Activated T-helper 1 cell treated with anti-CD3 and anti-CD28 coated beads, Interleukin-12 subunit alpha, Interleukin-12 subunit beta, Interleukin-2, Interleukin-4 antibody, amounts not matched to agents 30 ng/mL and 10 ng/mL and 1 ng/mL, durations not matched to agents 14 hours and 24 hours and 36 hours (primary cell): ENCODE measurements at regions not wholly inside any gene's neighbourhood (a gene's known extent, or its start where the extent isn't known, plus 50 kb on each side); places are given as distances from the start of the nearest gene placed in this dataset.

Source experiments
- DNase-seq: peaks from one replicate; pipeline ENCODE4 v3.0.0; 2021; ENCODE audit warnings: low spot score
- H3K27ac Mint-ChIP-seq: one replicate; pipeline ENCODE4 v1.8.0; 2021; ENCODE audit warnings: mild to moderate bottlenecking, mixed read lengths
- H3K27me3 Mint-ChIP-seq: one replicate; pipeline ENCODE4 v1.8.0; 2022; ENCODE audit warnings: mild to moderate bottlenecking, moderate library complexity, mixed read lengths; ENCODE audit not compliant: insufficient read depth
- H3K36me3 Mint-ChIP-seq: one replicate; pipeline ENCODE4 v1.8.0; 2021; ENCODE audit warnings: low read depth, mixed read lengths
- H3K4me1 Mint-ChIP-seq: one replicate; pipeline ENCODE4 v1.8.0; 2021; ENCODE audit warnings: low read depth, mixed read lengths
- H3K4me3 Mint-ChIP-seq: one replicate; pipeline ENCODE4 v1.8.0; 2021; ENCODE audit warnings: mild to moderate bottlenecking, moderate library complexity, mixed read lengths
- H3K9me3 Mint-ChIP-seq: one replicate; pipeline ENCODE4 v1.8.0; 2021; ENCODE audit warnings: mixed read lengths
- intact Hi-C: fragments of 100-400 bp; cut with micrococcal nuclease; formaldehyde crosslinking; loops from one replicate; pipeline ENCODE4 v1.15.1; 2024

- H3K9me3 Mint-ChIP-seq, result peaks cover 20% of the 10 kb centered on the region
- intact Hi-C loops, result no loop called here
These were observed 421.3 kb upstream of the ANKRD30A start for GRCh38 chr10:36704124-36704523.

DNA sequence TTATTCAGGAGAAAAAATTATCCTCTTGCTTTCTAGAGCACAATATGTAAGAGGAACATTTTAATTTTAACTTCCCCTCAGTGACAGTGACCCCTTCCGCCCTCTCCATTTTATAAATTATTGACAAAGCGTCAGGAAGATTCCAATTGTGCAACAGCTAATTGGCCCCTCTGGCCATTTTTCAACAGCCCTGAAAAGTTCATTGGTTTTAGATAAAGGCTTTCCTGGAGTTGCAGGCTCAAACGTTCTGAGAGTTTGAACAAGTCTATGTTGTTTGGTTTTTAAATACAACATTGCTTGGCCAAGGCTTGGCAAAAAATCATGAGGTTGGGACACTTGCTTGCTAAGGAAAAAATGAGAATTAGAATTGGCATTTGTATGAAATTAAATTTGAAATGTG is 422.2 kb upstream of the ANKRD30A start:
- Mint-ChIP-seq H3K4me1 (no peaks in the 10 kb centered on the region), H3K27ac (no peak overlapping the region), H3K9me3 (peaks cover 20% of the 10 kb centered on the region), H3K36me3 (no peaks in the 10 kb centered on the region), H3K27me3 (no peaks in the 10 kb centered on the region), H3K4me3 (no peak overlapping the region)
- intact Hi-C loops, result no loop called here
- DNase-seq, result no peak

More at GRCh38 chr10:36704124-36704523, 421.3 kb upstream of the ANKRD30A start:
- DNase-seq, result no peak
- no peaks in the 10 kb centered on the region for H3K36me3 Mint-ChIP-seq
- no peaks in the 10 kb centered on the region for H3K4me1 Mint-ChIP-seq
- no peak overlapping the region for H3K4me3 Mint-ChIP-seq
- no peaks in the 10 kb centered on the region for H3K27me3 Mint-ChIP-seq
- no peak overlapping the region for H3K27ac Mint-ChIP-seq

DNA sequence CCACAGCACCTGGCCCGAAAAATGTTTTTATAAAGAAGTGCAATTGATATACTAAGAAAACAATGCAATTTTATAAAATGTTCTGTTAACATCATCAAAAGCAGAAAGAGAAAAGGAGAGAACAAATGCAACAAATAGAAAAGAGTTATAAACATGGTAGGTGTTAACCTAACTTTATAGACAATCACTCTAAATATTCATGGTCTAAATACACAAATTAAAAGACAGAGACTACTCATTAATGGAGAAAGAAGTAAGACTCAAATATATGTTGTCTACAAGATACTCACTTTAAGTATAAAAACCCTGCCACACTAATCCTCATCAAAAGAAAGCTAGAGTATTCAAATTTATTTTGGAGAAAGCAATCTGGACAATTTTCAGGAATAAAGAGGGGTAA is 425.3 kb upstream of the ANKRD30A start:
- no peaks in the 10 kb centered on the region for H3K27me3 Mint-ChIP-seq
- H3K4me3 Mint-ChIP-seq, result no peak overlapping the region
- H3K4me1 Mint-ChIP-seq, result no peaks in the 10 kb centered on the region
- no peak overlapping the region for H3K27ac Mint-ChIP-seq
- peaks cover 14% of the 10 kb centered on the region for H3K9me3 Mint-ChIP-seq
- H3K36me3 Mint-ChIP-seq, result no peaks in the 10 kb centered on the region
- DNase-seq, result no peak
- intact Hi-C loops, result no loop called here

DNA sequence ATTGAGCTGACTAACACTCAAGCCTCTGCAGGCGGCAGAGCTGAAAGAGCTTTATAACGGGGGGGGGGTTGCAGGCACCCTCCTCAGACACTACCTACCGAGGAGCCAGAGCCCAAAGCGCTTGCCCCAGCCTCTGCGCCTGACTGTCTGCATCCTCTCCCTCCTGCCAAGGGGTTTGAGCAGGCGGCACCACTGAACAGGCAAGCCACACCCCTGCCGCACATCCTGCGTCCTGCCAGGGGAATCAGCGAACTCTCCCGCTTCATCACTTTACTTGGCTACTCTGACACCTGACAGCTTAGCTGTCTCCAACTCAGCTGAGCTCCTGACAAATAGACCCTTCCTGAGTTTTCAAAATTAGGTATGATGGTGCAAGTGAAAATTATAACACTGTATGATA is 432.6 kb upstream of the ANKRD30A start:
- Mint-ChIP-seq H3K27ac (no peak overlapping the region), H3K9me3 (peaks cover 7% of the 10 kb centered on the region), H3K36me3 (no peaks in the 10 kb centered on the region), H3K4me3 (no peak overlapping the region), H3K4me1 (no peaks in the 10 kb centered on the region), H3K27me3 (no peaks in the 10 kb centered on the region)
- DNase-seq, result no peak
- intact Hi-C loops, result no loop called here

GRCh38 chr10:36688717-36689116 is 436.7 kb upstream of the ANKRD30A start:
- H3K27me3 Mint-ChIP-seq, result no peaks in the 10 kb centered on the region
- H3K4me1 Mint-ChIP-seq, result no peaks in the 10 kb centered on the region
- intact Hi-C loops, result no loop called here
- DNase-seq, result no peak
- H3K27ac Mint-ChIP-seq, result no peak overlapping the region
- no peaks in the 10 kb centered on the region for H3K36me3 Mint-ChIP-seq
- peaks cover 3% of the 10 kb centered on the region for H3K9me3 Mint-ChIP-seq
- H3K4me3 Mint-ChIP-seq, result no peak overlapping the region

DNA sequence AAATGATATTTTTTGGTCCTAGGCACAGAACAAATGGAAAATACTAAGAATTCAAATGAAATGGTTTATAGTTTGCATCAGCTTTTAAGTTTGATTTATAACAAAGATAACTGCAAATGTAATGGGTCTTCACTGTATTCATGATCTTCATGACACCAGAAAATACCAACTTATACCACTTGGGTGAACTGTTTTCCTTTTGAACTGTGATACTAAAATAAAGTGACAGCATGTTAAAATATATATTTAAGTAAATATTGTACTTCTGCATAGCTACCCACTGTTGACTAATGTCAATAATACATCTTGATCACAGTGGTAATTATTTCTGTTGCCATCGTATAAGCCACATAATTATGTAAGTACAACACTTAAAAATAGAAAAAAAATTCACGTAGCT is 442.0 kb upstream of the ANKRD30A start:
- no peaks in the 10 kb centered on the region for H3K4me1 Mint-ChIP-seq
- no peak overlapping the region for H3K27ac Mint-ChIP-seq
- no peak overlapping the region for H3K4me3 Mint-ChIP-seq
- H3K36me3 Mint-ChIP-seq, result no peaks in the 10 kb centered on the region
- no peak for DNase-seq
- intact Hi-C loops, result no loop called here
- H3K9me3 Mint-ChIP-seq, result peaks cover 5% of the 10 kb centered on the region
- H3K27me3 Mint-ChIP-seq, result no peaks in the 10 kb centered on the region

GRCh38 chr10:36681751-36682632 is 443.4 kb upstream of the ANKRD30A start:
- no peak overlapping the region for H3K4me3 Mint-ChIP-seq
- H3K4me1 Mint-ChIP-seq, result no peaks in the 10 kb centered on the region
- no peaks in the 10 kb centered on the region for H3K27me3 Mint-ChIP-seq
- no peaks in the 10 kb centered on the region for H3K36me3 Mint-ChIP-seq
- peaks cover 7% of the 10 kb centered on the region for H3K9me3 Mint-ChIP-seq
- DNase-seq, result no peak
- no peak overlapping the region for H3K27ac Mint-ChIP-seq
- intact Hi-C loops, result no loop called here

DNA sequence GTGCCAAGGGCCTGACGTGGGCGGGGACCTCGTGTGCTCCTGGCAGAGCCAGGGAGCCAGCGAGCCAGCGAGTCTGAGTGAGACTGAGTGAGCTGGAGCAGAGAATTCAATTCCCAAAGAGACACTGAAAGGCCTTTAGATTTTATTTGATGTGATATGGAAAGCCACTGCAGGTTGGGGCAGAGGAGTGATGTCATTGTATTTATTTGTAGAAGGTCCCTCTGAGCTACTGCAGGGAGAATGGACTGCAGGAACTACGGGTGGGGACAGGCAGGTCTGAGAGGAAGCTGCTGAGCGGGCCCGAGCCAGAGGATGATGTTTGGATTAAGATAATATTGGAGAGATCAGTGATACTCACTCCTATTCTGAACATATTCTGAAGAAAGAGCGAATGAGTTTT is 445.8 kb upstream of the ANKRD30A start:
- intact Hi-C loops, result no loop called here
- H3K27me3 Mint-ChIP-seq, result no peaks in the 10 kb centered on the region
- no peak overlapping the region for H3K27ac Mint-ChIP-seq
- H3K4me1 Mint-ChIP-seq, result no peaks in the 10 kb centered on the region
- no peaks in the 10 kb centered on the region for H3K36me3 Mint-ChIP-seq
- no peak for DNase-seq
- no peak overlapping the region for H3K4me3 Mint-ChIP-seq
- H3K9me3 Mint-ChIP-seq, result peaks cover 13% of the 10 kb centered on the region

GRCh38 chr10:36677431-36677768 is 448.0 kb upstream of the ANKRD30A start:
- H3K27me3 Mint-ChIP-seq, result no peaks in the 10 kb centered on the region
- H3K9me3 Mint-ChIP-seq, result peaks cover 11% of the 10 kb centered on the region
- intact Hi-C loops, result no loop called here
- no peak overlapping the region for H3K27ac Mint-ChIP-seq
- H3K4me3 Mint-ChIP-seq, result no peak overlapping the region
- H3K4me1 Mint-ChIP-seq, result no peaks in the 10 kb centered on the region
- H3K36me3 Mint-ChIP-seq, result no peaks in the 10 kb centered on the region
- DNase-seq, result no peak

DNA sequence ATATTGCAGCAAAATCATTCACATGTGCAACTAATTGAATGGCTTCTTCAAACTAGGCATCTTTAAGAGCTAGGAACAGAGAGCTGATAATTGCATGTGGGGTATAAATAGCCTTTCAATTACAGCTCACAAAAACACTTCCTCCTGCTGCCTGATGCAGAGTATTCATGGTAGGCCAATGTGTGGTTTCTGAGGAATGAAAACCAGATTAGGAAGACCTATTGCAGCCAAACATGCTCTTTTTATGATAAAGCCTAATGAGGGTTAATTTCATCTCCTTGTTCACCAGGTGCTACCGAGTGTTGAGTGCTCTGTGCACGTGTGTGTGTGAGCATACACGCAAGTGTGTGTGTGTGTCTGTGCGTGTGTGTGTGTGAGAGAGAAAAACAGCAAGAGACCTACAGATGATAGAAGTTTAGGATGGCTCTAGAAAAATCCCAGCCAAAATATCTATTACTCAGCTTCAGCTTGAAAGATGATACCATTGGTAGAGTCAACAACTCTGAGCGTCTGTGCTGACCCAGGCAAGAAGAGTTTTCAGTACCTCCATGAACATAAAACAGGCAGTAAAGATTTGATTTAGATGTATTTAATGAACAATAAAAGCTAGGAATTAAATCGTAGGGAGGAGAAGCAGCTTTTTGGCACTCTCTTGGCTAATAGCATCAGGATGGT is 448.5 kb upstream of the ANKRD30A start:
- no peak overlapping the region for H3K4me3 Mint-ChIP-seq
- H3K9me3 Mint-ChIP-seq, result peaks cover 11% of the 10 kb centered on the region
- intact Hi-C loops, result no loop called here
- no peaks in the 10 kb centered on the region for H3K36me3 Mint-ChIP-seq
- H3K27me3 Mint-ChIP-seq, result no peaks in the 10 kb centered on the region
- no peaks in the 10 kb centered on the region for H3K4me1 Mint-ChIP-seq
- DNase-seq, result no peak
- no peak overlapping the region for H3K27ac Mint-ChIP-seq

- Mint-ChIP-seq H3K27me3 (no peaks in the 10 kb centered on the region), H3K4me1 (no peaks in the 10 kb centered on the region), H3K4me3 (no peak overlapping the region), H3K9me3 (peaks cover 11% of the 10 kb centered on the region), H3K27ac (no peak overlapping the region), H3K36me3 (no peaks in the 10 kb centered on the region)
- DNase-seq, result no peak
- intact Hi-C loops, result no loop called here
These were observed 449.1 kb upstream of the ANKRD30A start for GRCh38 chr10:36676321-36676720.

- DNase-seq, result no peak
- Mint-ChIP-seq H3K27me3 (no peaks in the 10 kb centered on the region), H3K27ac (no peak overlapping the region), H3K9me3 (peaks cover 11% of the 10 kb centered on the region), H3K4me3 (no peak overlapping the region), H3K4me1 (no peaks in the 10 kb centered on the region), H3K36me3 (no peaks in the 10 kb centered on the region)
- intact Hi-C loops, result no loop called here
These were observed 449.9 kb upstream of the ANKRD30A start for GRCh38 chr10:36675458-36675880.

- Mint-ChIP-seq H3K27ac (no peak overlapping the region), H3K9me3 (peaks cover 15% of the 10 kb centered on the region), H3K27me3 (no peaks in the 10 kb centered on the region), H3K4me1 (no peaks in the 10 kb centered on the region), H3K4me3 (no peak overlapping the region), H3K36me3 (no peaks in the 10 kb centered on the region)
- intact Hi-C loops, result no loop called here
- no peak for DNase-seq
These were observed 453.8 kb upstream of the ANKRD30A start for GRCh38 chr10:36671607-36672006.
